NK-92 treated with Interleukin-12 subunit alpha and Interleukin-12 subunit beta, amount 100 ng/mL, for 24 hours (cell line): ENCODE measurements at regions not wholly inside any gene's neighbourhood (a gene's known extent, or its start where the extent isn't known, plus 50 kb on each side); places are given as distances from the start of the nearest gene placed in this dataset.
"Not testable (repeated sequence)": the region's sequence is repeated elsewhere in the genome, so short reads cannot be mapped to it uniquely, and the experiment has no call there.

Experiments used
- DNase-seq: peaks from one replicate; lab custom pipeline; 2025; lab: John Stamatoyannopoulos, UW

DNA sequence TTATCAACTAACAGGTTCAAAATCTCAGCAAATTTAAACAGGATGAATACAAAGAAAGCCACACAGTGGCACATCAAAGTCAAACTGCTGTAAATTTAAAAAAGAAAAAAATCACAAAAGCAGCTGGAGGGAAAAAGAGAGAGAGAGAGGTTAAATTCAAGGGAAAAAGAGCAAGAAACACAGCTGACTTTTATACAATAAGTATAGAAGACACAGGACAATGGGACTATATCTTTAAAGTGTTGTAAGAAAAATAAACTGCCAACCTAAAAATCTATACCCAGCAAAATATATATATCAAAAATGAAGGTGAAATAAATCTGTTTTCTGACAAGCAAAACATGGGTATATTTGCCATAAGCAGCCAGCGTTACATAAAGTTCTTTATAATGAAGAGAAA lies 261.5 kb downstream of the TLE1 start:
- DNase-seq = no peak

- DNase-seq = no peak
Measured at GRCh38 chr9:81424431-81424830, 264.9 kb downstream of the TLE1 start.

- no peak for DNase-seq
Measured at GRCh38 chr9:81423589-81424326, 265.6 kb downstream of the TLE1 start.

DNA sequence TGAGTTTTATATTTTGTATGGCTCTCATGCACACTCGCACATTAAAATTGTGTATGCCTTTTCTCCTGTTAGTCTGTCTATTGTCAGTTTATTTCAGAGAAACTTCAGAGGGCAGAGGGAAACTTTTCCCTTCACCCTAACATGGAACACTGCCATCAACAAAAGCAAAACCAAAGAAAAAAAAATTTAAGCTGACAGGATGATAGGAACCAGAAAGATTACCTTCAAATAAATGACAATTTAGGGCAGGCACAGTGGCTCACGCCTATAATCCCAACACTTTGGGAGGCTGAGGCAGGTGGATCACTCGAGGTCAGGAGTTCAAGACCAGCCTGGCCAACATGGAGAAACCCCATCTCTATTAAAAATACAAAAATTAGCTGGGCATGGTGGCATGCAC lies 268.3 kb downstream of the TLE1 start:
- DNase-seq = not testable (repeated sequence)

- DNase-seq = no peak
Measured at GRCh38 chr9:81420024-81420423, 269.3 kb downstream of the TLE1 start.

DNA sequence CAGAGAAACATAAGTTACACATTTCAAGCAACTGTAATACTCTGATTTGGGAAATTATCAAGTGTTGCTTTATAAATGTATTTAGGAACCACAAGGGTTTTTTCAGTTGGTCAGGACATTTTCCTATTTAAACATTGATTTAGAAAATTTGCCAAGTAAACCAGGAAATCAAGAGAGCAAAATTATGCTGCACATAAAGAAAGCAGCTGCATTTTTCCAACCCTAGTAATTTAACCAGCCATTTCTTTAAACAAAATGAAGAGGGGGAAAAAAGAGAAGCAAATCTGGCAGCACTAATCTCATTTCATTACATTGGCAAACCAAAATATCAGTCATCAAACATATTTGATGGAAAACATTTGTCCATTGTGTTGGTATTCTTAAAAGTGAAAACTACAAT lies 271.4 kb downstream of the TLE1 start:
- DNase-seq = no peak

GRCh38 chr9:81417299-81417675 lies 272.1 kb downstream of the TLE1 start:
- DNase-seq = no peak

- DNase-seq = no peak
Measured at GRCh38 chr9:81416476-81417298, 272.7 kb downstream of the TLE1 start.

DNA sequence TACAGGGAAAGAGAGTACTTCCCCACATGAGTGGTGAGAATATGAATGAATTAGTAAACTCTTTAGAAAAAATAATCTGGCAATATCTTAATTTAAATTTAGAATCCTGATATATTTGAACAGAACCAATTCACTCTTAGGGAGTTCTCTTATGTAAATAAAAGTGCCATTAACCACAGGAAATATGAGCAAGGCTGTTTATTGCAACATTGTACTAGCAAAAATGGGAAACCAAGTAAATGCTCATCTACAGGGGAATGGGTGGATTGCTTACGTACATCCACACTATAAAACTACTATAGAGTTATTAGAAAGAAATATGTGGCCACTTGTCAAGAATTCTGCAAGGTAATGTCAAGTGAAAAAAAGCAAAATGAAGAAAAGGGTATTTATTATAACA lies 274.5 kb downstream of the TLE1 start:
- DNase-seq = no peak

DNA sequence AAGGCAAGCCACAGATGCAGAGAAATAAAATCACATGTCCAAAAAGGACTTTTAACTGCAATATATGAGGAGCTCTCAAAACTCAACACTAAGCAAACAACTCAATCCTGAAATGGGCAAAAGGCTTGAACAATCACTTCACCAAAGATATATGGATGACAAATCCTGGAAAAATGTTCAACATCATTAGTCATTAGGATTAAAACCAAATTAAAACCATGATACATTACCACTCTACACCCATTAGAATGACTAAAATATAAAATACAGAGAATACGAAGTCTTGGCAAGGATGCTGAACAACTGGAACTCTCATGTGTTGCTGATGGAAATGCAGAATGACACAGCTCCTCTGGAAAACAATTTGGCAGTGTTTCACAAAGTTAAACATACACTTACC lies 277.4 kb downstream of the TLE1 start:
- no peak for DNase-seq

DNA sequence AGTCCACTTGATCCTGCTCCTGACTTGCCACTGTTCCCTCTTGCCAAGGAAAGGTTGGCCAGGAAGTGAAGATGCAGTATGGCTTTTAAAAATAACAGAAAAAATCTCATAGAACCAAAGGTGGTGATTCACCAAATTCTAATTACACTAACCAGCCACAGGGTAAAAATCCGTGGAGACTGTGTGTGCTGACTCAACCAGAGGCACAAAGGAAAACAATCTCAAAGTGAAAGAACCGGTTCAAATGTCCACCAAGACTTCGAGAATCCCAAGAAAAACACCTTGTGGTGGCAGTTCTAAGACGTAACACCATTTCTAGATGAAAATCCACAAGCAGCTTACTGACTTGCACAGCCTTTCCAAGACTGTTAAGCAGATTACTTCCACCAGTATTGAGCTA lies 279.1 kb downstream of the TLE1 start:
- no peak for DNase-seq

GRCh38 chr9:81408951-81409350 lies 280.4 kb downstream of the TLE1 start:
- DNase-seq = no peak

DNA sequence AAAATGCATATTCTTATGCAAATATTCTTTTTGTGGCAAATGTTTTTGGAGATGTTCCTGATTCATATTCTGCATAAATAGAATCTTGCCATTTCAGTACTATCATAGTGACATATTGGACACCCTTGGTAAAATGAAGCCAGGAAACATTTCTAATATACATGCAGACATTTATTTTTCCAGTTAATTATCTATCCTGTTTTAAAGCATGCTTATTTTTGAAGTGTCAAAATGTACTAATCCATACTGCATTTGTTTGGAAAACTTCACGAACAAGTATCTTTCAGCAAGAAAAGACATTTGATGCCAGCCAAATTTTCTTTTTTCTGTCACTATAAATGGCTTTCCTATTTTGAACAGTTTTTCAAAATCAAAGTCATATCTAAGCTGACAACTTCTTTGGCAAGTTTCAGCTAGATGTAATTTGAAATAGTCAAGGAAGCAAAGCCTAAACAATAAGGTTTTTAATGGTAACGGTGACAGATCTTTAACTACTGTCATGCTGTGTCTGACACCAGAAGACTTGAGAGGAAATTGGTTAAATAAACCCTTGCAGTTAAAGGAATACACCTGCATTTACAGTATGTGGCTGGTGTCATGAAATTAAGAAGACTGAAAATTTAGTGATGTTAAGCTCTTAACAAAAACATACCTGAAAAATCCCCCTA lies 284.3 kb downstream of the TLE1 start:
- no peak for DNase-seq

DNA sequence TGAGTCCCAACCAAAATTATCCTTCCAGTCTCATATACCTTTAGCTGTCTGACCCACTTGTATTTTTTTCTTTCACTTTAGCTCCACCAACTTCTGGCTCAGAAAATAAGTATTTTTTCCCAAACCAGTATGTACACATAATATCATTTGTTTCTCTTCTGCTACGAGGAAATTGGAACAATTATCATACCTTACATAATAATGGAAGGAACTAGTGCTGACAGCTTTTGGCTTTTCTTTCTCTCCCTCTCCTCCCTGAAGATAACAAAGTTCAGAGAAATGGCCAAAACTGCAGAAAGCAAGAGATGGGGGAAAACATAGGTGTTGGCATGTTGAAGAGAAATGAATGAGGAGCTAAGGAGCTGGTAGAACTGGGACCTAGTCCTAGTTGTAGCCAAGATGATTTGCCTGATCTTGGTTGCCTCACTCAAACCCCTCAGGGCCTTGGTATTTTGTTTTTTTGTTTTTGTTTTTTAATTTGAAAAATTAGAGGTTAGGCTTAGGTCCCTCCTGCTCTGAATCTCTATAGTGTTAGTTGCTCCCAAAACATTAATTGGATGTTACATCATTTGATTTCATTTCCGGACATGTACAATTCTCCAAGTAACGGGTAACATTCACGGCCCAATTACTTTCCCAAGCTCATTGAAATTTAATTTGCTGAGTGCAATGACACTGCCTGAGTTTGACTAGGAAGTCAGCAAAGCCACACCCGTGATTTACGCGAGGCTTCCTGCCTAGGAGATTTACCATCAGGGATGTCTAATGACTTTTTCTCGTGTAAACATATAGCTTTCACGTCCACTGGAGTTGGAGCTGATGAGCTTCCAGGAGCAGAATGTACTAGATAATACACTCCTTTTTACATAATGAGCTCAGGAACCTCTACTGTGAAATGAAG lies 291.6 kb downstream of the TLE1 start:
- no peak for DNase-seq

DNA sequence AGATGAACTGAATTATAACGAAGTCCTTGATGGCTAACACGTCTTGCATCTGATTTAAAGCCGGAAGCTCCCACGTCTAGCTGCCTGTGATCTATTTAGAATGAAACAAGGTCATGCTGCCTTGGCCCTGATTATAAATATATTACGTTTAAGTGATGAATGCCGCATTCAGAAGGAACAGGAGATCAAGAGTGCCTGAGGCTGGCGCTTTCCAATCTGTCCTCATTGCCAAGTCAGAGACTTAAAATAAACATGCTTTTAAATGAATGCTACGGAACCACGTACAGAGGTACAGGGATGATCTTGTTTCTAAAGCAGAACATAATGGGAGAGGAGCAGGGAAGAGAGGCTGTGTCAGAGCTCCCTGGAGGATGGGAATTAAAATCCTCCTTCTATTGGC lies 292.8 kb downstream of the TLE1 start:
- no peak for DNase-seq

DNA sequence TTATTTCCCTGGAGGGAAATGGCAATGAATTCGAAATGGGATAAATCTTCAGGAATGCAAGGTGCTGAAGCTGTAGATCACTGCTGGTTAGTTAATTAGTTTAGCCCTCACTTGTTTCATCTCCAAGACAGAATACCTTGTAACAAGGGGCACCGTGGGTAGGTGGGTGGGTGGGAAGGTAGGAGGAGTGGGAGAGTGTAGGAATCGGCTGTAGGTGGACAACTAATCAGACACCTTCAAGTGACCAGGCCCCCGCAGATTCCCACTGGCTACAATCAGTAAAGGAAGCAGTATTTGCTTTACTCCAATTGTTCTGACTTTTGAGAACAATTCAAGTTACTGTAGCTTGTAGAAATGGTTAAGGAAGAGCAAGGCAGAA lies 293.7 kb downstream of the TLE1 start:
- DNase-seq = no peak

DNA sequence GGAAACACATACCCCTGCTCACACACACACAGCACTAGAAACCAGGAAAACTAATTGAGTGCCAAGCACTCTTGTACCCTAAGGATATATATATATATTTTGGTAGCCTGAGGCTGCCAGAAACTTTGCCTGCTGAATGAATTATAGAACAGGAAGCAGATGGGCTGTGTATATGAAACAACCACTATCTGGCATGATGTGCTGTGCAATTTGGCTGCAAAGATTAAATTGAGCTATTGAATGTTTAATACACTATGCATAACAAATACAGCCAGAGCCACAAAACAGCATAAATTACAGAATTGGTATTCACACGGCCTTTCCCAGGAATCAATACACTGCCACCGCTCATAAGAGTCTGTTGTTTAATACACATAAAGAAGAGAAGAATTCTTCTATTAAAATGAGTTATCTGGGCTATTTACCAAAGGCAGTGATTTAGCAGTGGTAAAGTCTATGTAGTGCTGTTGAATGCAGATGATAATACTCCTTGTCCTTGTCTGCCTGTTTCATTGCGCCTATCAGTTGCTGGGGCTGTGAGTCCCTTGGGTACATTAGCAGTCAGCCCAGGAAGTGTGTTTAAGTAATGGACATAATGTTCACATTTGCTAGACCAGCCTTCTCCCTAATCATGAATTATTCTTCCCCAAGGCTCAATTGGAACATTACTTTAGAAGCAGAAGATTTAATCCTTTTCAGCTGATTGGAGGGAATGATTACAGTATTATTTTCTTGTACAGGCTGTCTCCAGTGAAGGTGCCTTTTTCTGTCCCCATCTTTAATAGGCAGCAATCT lies 294.3 kb downstream of the TLE1 start:
- DNase-seq = no peak

DNA sequence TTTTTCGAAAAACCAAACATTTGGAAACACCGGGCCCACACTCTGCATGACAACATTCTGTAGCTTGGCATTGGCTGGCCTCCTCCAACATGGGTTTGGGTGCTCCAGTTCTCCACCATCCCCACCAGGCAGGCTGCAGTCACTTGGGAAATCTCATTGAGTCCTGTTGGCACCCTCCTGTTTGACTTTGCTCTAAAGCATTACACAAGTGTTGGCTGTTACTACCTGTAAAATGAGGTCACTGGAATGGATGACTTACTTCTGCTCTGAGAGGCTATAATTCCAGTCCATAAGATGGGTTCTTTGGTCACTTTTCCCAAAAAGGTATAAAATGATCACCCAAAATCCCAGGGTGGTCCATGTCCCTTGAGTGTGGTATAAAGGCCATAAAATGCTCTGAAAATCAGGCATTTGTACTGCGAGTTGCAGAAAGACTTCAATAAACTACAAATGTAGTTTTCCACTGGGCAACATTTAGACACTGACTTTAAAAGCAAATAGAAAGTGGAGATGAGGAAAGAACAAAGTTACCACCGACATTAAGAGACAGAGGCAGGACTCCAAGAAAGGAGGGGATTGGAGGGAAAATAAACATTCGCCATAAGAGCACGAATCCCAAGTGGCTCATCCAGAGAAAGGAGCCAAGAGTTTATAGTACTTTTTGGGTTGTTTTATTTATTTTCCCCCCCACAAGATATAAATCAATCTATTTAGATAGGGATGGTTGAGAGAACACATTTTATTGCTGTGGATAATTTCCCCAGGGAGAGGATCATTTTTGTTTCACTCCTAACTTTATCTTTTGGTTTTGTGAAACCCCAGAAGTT lies 295.1 kb downstream of the TLE1 start:
- no peak for DNase-seq

- no peak for DNase-seq
Measured at GRCh38 chr9:81391457-81391825, 297.9 kb downstream of the TLE1 start.

DNA sequence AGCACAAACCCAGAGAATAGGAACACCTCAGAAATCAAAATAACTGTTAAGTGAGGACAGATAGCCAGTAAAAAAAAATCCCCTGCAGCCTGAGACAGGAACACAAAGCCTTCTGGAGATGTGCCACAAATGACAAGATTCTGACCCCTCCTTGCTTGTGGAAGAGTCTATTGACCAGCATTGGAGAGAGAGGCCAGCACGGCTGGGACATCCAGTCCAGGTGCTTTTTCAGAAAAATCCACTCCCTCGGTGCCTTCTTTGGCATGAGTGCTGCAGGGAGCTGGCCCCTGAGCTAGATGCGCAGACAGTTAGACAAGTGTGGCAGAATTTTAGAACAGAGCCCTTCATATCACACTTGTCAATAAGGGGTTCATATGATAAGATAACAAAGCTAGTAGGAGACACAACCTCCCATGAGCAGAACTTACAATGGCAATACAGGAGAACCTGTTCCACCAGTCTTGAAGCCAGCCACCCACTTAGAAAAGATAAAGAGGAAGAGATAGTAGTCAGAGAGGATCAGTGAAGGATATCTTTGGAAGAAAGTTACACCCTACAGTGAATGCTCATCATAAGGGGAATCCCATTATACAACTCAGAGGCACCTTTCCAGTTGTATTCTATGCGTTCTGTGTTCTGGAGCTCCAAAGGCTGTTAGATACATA lies 298.4 kb downstream of the TLE1 start:
- DNase-seq = no peak
